Fibroblast of skin of scalp (primary cell): ENCODE measurements at regions not wholly inside any gene's neighbourhood (a gene's known extent, or its start where the extent isn't known, plus 50 kb on each side); places are given as distances from the start of the nearest gene placed in this dataset.
"Not testable (repeated sequence)": the region's sequence is repeated elsewhere in the genome, so short reads cannot be mapped to it uniquely, and the experiment has no call there.

Experiments used
- DNase-seq: peaks from one replicate; pipeline ENCODE4 v3.0.0-alpha.2; 2013

- no peak for DNase-seq
These were observed 617.0 kb downstream of the MID1IP1 start for GRCh38 chrX:39418254-39418704.

DNA sequence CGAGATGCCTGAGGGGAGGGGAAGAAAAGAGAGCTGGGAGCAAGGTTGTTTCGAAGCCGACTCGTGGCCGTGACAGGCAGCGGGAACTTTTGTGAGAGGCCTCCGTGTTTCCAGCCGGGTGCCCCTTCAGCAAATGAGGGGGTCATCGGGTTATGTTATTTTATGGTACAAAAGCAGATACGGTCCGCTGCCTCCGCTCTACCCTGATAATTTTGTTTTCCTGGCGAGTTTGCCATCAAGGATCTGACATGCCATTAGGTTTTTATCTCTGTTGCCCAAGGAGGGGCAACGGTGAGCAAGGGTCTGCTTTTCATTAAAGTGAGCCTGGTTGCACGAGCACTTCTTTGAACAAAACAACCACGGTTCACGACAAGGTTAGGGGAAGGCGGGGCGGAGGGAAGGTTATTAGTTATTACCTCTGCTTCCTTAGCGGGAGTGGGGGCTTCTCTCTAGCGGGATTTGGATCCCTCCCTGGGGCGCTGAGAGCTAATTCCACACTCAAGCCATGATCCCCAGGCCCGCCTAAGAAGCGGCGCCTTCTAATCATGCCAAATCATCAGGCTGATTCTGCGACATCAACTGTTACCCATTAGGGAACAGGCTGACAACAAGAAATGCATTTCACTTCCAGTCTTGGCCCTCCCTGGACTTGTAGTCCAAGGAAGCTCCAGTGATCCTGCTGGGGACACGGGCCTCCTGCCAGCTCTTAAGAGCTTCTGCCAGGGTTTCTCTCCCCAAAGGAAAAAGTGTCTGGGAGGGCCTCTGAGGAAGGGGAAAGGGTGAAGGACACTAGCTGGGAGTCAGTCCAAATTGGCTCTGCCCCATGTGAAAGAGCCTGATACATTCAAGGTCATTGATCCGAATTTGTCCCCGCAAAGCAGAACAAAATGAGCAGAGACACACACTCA lies 617.7 kb downstream of the MID1IP1 start:
- no peak for DNase-seq

DNA sequence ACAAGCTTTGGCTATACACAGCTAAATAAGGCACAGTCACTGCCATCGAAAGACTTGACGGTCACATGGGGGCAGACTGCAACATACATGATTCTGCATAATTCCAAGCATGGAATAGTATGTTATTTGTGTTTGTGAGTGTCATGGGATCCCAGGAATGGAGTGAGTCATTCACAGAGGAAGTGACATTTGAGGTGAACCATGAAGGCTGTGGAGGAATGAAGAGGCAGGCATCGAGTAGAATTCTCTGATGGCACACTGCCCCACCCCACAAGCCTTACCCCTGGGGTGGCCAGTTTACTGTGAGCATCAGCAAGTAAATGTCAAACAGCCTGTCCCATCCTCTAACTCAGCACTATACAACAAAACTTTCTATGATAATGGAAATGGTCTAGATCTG lies 619.7 kb downstream of the MID1IP1 start:
- DNase-seq, result no peak

DNA sequence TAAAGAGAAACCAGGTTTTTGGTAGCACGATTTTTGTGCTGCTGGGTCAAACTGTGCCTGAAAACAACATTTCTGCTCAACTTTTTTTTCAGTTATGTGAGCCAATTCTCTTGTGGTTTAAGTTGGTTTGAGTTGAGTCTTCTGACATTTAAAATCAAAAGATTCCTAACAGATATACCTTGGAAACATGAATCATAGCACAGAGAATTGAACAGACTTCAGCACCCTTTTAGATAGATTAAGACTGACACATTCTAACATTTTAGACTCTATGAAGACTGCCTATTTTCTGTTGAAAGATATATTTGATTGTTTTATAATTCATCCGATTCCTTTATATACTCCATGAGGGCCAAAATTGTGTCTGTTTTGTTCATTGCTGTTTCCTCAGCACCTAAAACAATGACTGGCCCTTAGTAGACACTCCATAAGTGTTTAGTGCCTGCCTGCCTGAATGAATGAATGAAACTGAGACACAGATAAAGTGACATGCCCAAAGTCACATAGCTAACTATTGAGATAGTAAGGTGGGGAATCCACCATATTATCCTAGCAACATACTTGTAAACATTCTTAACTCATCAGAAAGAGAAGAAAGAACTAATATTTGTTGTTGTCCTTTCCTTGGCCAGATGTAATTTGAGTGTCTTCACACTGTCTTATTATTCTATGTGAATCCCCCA lies 624.0 kb downstream of the MID1IP1 start:
- no peak for DNase-seq

GRCh38 chrX:39426101-39426500 lies 624.8 kb downstream of the MID1IP1 start:
- no peak for DNase-seq

- no peak for DNase-seq
These were observed 626.2 kb downstream of the MID1IP1 start for GRCh38 chrX:39427492-39427891.

- DNase-seq, result peak; percentile 33
These were observed 626.6 kb downstream of the MID1IP1 start for GRCh38 chrX:39427906-39428305.

GRCh38 chrX:39430551-39430950 lies 629.3 kb downstream of the MID1IP1 start:
- no peak for DNase-seq

GRCh38 chrX:39431893-39432292 lies 630.6 kb downstream of the MID1IP1 start:
- no peak for DNase-seq

DNA sequence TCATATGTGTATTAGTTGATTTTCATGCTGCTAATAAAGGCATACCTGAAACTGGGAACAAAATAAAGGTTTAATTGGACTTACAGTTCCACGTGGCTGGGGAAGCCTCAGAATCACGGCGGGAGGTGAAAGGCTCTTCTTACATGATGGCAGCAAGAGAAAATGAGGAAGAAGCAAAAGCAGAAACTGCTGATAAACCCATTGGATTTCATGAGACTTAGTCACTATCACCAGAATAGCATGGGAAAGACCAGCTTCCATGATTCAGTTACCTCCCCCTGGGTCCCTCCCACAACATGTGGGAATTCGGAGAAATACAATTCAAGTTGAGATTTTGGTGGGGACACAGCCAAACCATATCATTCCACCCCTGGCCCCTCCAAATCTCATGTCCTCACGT lies 633.4 kb downstream of the MID1IP1 start:
- DNase-seq, result peak; percentile 56

- not testable (repeated sequence) for DNase-seq
These were observed 635.3 kb downstream of the MID1IP1 start for GRCh38 chrX:39436538-39436937.

- DNase-seq, result no peak
These were observed 636.6 kb downstream of the MID1IP1 start for GRCh38 chrX:39437670-39438441.

GRCh38 chrX:39438603-39439602 lies 637.6 kb downstream of the MID1IP1 start:
- no peak for DNase-seq

- no peak for DNase-seq
These were observed 638.9 kb downstream of the MID1IP1 start for GRCh38 chrX:39439906-39440798.

DNA sequence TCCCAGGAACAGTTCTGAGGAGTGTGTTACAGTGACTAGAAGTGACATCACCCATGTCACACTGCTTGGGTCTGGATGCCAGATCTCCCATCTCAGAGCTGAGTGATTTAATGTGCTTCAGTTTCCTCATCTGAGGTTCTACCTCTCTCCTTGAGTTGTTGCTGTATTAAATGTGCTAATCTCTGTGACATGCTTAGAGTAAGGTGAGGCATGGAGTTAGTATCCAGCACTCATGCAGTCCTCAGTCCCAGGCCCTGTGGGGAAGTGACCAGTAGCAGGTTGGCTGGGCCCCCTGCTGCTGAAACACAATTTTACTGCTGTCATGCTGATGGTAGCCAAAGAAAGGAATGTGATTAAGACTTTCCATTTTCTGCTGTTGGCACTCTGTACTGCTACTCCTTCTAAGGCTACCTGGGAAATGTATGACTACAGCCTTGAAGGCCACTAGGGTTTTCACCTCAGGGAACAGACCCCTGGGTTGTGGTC lies 639.6 kb downstream of the MID1IP1 start:
- no peak for DNase-seq

DNA sequence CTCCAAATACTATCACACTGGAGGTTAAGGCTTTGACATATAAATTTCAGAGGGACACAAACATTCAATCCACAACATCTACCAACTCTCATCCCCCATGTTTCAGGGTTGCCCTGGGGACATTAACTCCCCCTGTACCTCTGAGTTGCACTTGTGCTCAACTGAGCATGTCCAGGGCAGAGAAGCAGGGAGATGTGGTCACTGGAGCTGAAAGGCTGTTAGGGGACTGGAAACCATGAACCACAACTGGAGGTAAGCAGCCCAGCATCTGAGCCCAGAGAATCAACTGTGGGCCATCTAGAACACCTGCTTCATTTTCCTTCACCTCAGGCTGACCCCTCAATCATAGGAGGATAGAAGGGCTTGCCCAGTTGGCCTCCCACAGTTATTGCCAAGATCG lies 641.1 kb downstream of the MID1IP1 start:
- DNase-seq, result no peak

GRCh38 chrX:39443240-39443639 lies 642.0 kb downstream of the MID1IP1 start:
- DNase-seq, result no peak

DNA sequence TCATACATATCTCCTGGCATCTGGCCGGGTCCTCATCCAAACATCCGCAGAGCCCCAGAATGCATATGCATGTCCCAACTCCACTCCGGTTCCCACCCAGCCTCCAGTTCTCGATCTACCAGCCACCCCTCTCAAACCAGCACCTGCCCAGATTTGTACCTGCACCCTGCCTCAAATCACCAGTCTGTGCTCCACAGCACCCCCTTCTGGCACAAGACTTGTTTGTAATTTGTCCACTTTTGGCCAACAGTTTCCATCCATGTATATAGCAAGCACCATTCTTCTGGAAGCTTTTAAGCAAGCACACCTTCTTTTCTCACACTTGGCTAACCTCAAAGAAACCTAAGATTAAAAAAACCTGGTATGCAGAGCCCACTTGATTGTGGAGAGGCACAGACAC lies 644.1 kb downstream of the MID1IP1 start:
- no peak for DNase-seq

- no peak for DNase-seq
These were observed 648.1 kb downstream of the MID1IP1 start for GRCh38 chrX:39449352-39449751.

- no peak for DNase-seq
These were observed 647.4 kb downstream of the BCOR start for GRCh38 chrX:39450234-39450977.
